AG04450 (cell line): ENCODE measurements at regions not wholly inside any gene's neighbourhood (a gene's known extent, or its start where the extent isn't known, plus 50 kb on each side); places are given as distances from the start of the nearest gene placed in this dataset.

ENCODE experiments used
- CTCF ChIA-PET: fragments of 300-600, 350-600 bp; formaldehyde crosslinking; extraction: SDS; loops from one replicate; lab custom pipeline; 2022; ENCODE audit warnings: antibody characterized with exemption, inconsistent platforms; lab: Charles Lee
- POLR2A ChIA-PET: fragments of 350-600 bp; formaldehyde crosslinking; extraction: SDS; loops from one replicate; lab custom pipeline; 2021; ENCODE audit warnings: antibody characterized with exemption, inconsistent platforms; lab: Yijun Ruan, JAX
- DNase-seq: peaks from one replicate; pipeline ENCODE4 v3.0.0-alpha.2; 2011; ENCODE audit warnings: low read depth, low spot score
- H3K27ac ChIP-seq: one replicate; pipeline ENCODE4 v1.5.1; 2012; ENCODE audit warnings: low read depth, low read length, control low read depth
- H3K27me3 ChIP-seq: one replicate; pipeline ENCODE4 v1.6.0; 2012; ENCODE audit warnings: low read length; ENCODE audit not compliant: control insufficient read depth, insufficient read depth
- H3K4me3 ChIP-seq: 2 replicates; pipeline ENCODE4 v1.5.1; 2011; ENCODE audit warnings: mild to moderate bottlenecking, low read depth, low read length, control low read depth
- H3K9me3 ChIP-seq: 2 replicates; pipeline ENCODE4 v1.5.1; 2012; ENCODE audit warnings: low read length; ENCODE audit not compliant: control insufficient read depth, insufficient read depth
- TF ChIP-seq, protein P1 (sequence below): IDR thresholded peaks from 2 replicates; pipeline ENCODE4 v1.5.1; 2011; ENCODE audit warnings: low read depth, low read length, control low read depth, inconsistent platforms

DNA sequence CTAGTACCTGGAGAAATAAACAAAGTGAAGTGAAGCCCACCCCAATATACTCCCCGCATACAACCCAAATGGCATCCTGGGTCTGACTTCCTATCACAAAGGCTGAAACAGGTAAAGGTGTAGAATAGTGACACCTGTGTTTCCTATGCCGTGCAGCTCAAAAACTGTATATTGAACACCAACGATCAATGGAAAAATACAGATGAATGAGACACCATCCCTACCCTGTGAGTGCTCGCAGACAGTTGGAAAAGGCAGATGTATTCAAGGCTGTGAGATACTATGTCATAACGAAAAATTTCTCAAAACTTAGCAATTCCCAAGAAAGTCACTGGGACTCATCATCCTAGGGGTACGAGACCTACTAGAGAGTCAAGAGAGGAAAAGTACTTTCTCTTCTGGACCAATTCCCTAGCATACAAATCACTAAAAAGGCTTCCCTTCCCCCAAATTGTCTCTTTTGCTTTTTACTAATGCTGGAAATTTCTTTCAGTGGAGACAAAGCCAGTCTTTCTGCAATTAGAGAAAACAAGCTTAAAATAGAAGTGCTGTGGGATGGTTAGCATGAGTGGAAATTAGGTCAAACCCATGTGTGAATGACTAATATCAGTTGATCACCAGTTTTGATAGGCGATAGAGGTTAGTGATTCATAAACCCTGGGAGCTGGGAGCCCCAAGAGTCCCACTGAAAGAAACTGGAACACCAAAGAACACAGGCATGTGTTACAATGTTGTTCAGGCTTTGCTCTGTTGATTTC lies 249.7 kb downstream of the SPTSSA start:
- H3K27me3 ChIP-seq = no peaks in the 10 kb centered on the region
- POLR2A ChIA-PET = no interaction called here

DNA sequence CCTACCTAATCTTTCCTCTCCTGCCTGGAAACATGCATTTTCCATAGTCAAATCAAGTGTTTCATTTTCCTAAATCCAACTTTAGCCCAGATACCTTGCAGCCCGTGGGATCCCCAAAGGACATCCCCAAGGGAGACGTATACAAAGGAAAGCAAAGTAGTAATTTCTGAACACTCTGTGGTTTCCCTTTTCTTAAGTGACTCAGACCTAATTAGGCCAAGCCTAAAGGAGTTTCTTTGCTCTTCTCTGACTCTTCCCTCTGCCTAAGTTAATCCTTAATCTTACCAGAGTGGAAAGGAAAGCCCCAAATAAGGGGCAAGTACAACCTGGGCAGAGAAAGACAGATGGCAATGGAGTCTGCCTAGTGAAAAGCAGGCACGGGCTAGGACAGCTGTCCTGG lies 250.3 kb downstream of the SPTSSA start:
- Histone ChIP-seq H3K27ac (no peak overlapping the region), H3K9me3 (no peaks in the 10 kb centered on the region), H3K4me3 (no peak overlapping the region), H3K27me3 (no peaks in the 10 kb centered on the region)
- TF ChIP-seq, protein P1, sequence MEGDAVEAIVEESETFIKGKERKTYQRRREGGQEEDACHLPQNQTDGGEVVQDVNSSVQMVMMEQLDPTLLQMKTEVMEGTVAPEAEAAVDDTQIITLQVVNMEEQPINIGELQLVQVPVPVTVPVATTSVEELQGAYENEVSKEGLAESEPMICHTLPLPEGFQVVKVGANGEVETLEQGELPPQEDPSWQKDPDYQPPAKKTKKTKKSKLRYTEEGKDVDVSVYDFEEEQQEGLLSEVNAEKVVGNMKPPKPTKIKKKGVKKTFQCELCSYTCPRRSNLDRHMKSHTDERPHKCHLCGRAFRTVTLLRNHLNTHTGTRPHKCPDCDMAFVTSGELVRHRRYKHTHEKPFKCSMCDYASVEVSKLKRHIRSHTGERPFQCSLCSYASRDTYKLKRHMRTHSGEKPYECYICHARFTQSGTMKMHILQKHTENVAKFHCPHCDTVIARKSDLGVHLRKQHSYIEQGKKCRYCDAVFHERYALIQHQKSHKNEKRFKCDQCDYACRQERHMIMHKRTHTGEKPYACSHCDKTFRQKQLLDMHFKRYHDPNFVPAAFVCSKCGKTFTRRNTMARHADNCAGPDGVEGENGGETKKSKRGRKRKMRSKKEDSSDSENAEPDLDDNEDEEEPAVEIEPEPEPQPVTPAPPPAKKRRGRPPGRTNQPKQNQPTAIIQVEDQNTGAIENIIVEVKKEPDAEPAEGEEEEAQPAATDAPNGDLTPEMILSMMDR = no peak
- no peak for DNase-seq
- ChIA-PET CTCF (no interaction called here), POLR2A (no interaction called here)

More for the DNA sequence above, 249.7 kb downstream of the SPTSSA start:
- TF ChIP-seq, protein P1 = no peak
- no peak overlapping the region for H3K4me3 ChIP-seq
- no peaks in the 10 kb centered on the region for H3K9me3 ChIP-seq
- CTCF ChIA-PET = no interaction called here
- H3K27ac ChIP-seq = no peak overlapping the region
- DNase-seq = no peak

DNA sequence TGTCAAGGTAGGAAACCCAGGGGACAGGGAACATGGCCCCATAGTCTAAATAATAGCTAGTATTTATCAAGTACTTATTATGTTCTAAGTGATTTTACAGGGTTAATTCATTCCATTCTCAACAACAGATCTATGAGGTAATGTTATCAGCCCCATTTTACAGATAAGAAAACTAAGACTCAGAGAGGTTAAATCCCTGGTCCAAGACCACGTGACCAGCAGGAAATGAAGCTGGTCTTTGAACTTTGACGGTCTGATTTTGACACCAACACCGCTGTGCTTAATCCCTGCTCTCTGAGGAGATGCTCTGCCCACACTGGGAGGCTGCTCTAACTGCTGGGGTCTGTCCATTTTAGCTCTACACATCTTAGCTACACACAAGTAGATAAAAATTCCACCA lies 253.5 kb downstream of the SPTSSA start:
- Histone ChIP-seq H3K27me3 (no peaks in the 10 kb centered on the region), H3K9me3 (no peaks in the 10 kb centered on the region), H3K4me3 (no peak overlapping the region), H3K27ac (no peak overlapping the region)
- ChIA-PET POLR2A (no interaction called here), CTCF (no interaction called here)
- TF ChIP-seq, protein P1 = no peak
- no peak for DNase-seq

DNA sequence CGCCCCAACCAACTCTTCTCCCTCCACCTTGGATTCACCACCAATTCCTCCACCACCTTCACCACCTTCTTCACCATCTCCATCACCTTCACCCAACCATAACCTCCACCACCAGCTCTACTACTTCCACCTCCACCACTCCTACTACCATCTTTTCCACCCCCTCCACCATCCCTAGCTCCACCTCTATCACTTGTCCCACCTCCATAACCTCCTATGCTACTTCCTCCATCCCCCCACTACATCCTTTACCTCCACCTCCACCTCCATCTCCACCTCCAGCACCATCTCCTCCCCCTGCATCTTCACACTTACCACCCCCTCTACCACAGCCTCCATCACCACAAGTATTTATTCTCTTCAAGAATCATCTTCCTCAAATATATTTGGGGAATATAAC lies 254.9 kb upstream of the EGLN3 start:
- DNase-seq = no peak
- Histone ChIP-seq H3K27me3 (no peaks in the 10 kb centered on the region), H3K27ac (no peak overlapping the region), H3K9me3 (no peaks in the 10 kb centered on the region), H3K4me3 (no peak overlapping the region)
- ChIA-PET POLR2A (no interaction called here), CTCF (no interaction called here)
- TF ChIP-seq, protein P1 = no peak

DNA sequence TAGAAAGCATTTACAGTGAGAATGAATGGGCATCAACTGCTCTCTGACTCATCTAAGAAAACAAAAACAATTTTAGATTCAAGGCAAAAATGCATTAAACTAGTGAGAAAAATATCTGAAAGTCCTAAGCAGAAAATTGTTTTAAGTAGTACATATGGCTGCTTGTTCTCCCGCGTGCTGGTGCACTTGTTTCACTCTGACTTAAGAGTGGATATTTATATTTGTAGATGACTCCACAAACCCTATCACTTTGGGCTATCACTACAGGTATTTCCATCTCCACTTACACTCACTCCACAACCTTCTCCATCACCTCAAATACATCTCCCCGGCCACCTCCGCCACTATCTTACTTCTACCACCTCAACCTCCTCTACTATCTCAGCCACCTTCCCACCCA lies 253.9 kb upstream of the EGLN3 start:
- H3K9me3 ChIP-seq = no peaks in the 10 kb centered on the region

More for the DNA sequence above, 253.9 kb upstream of the EGLN3 start:
- ChIA-PET POLR2A (no interaction called here), CTCF (no interaction called here)
- TF ChIP-seq, protein P1 = no peak
- Histone ChIP-seq H3K4me3 (no peak overlapping the region), H3K27ac (no peak overlapping the region), H3K27me3 (no peaks in the 10 kb centered on the region)
- DNase-seq = no peak
